SK-MEL-5 (cell line): ENCODE measurements at regions not wholly inside any gene's neighbourhood (a gene's known extent, or its start where the extent isn't known, plus 50 kb on each side); places are given as distances from the start of the nearest gene placed in this dataset.

Source experiments
- small RNA-seq, 2 experiments: library from RNA; depleted of rRNA; stranded (forward); fragments of <200 nt; gene quantifications; one replicate each; pipeline ENCODE3, GENCODE V24; 2014

Small RNA genes in the stretch of these regions (small RNA-seq; reads per million reads assigned to genes)
- gene AC025768.1 (0 reads per million in 2 experiments), gene RF00017 (0 reads per million in 2 experiments), gene RF00136 (0 to 0.27 reads per million in 2 experiments), gene RN7SL58P (0 reads per million in 2 experiments)
